ENCODE measurements at regions not wholly inside any gene's neighbourhood (a gene's known extent, or its start where the extent isn't known, plus 50 kb on each side); places are given as distances from the start of the nearest gene placed in this dataset.
"Not testable (repeated sequence)": the region's sequence is repeated elsewhere in the genome, so short reads cannot be mapped to it uniquely, and the experiment has no call there.

DNA sequence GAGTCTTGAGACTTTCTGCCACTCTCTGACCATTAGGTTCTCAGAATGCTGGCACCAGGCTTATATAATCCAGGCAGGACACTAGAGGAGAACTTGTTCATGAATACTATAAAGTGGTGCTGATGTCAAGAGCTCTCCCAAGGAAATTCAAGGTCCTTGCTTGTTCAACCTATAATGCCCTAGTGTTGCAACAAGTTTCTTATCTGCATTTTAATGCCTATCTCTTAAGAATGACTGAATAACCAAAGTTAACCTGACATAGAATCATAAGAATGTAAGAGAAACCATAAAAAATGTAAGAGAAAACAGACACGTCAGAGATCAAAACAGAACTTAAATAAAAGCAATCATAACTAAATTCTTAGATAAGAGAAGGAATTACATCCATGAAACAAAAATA is 640.8 kb upstream of the SGCD start:
- no peak for DNase-seq

- no peak for DNase-seq
Measured at GRCh38 chr5:155689406-155689805, 637.6 kb upstream of the SGCD start.

- DNase-seq: no peak
Measured at GRCh38 chr5:155696362-155696761, 630.6 kb upstream of the SGCD start.

DNA sequence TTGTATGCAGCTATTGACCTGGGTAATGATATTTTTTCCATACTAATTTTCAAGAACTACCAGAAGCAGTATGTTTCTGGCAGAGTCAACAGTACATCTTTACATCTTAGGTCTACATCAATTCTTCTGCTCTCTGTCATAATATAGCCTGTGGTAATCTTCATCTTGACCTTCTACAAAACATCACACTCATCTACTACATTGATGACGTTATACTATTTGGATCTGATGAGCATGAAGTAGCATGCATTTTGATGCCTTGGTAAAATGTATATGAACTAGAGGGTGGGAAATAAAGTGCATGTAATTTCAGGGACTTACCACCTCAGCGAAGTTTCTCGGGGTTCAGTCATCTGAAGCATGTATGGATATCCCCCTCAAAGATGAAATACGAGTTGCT is 629.7 kb upstream of the SGCD start:
- no peak for DNase-seq

DNA sequence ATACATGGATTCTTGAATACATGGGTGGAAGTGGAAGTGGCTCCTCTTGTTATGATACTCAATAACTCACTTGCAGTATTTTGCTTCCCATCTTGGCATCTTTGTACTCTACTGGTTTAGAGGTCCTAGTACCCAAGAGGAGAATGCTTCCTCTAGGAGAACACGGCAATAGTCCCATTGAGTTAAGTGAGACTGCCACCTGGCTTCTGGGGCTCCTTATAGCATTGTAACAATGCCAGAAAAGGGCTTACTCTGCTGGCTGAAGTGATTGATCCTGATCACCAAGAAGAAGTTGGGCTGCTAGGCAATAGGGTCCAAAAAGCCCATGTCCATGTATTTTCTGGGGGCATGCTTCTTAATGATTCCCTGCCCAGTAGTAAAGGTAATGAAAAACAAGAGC is 627.6 kb upstream of the SGCD start:
- DNase-seq: no peak

DNA sequence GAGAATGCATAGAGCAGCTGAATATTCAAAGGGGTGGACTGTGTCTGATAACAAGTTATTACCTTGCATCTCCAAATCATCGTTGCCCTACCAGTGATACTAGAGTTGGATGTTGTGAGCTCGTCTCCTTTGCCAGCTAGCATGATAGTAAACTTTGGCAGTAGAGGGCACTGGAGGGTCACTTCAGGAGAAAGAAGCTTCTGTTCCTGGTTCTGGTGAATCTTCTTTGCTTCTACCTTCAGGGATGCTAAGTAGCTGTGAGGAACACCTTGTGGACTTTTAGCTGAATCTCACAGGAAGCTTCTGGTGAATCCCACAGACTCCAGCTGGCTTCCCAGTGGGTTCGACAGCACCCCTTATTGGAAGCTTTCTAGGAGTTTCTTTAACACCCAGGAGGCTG is 626.6 kb upstream of the SGCD start:
- DNase-seq: no peak

GRCh38 chr5:155711882-155712281 is 615.1 kb upstream of the SGCD start:
- no peak for DNase-seq

DNA sequence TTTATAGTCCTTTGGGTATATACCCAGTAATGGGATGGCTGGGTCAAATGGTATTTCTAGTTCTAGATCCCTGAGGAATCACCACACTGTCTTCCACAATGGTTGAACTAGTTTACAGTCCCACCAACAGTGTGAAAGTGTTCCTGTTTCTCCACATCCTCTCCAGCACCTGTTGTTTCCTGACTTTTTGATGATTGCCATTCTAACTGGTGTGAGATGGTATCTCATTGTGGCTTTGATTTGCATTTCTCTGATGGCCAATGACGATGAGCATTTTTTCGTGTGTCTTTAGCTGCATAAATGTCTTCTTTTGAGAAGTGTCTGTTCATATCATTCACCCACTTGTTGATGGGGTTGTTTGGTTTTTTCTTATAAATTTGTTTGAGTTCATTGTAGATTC is 612.5 kb upstream of the SGCD start:
- not testable (repeated sequence) for DNase-seq

DNA sequence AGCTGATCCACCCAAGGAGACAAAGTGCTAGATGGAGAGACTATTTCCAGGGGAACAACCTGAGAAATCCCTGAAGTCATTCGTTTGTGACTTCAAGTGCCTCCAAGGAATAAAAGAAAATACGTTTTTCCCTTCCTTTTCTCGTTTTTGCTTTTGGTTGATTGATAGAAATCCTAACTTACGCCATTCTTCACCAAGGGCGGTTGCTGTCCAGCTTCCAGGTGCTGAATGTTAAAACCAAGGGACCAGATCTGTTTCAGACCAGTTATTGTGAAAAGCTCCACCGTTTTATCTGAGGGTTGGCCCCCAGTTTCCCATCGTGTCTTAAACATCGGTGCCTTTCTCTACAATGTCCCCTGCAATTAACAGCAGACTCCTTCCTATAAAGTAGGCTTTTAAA is 600.7 kb upstream of the SGCD start:
- no peak for DNase-seq

- peak in 34 of 58 donors; percentile 9 to 84 (median 50) for DNase-seq
Measured at GRCh38 chr5:155727512-155728145, 599.3 kb upstream of the SGCD start.

DNA sequence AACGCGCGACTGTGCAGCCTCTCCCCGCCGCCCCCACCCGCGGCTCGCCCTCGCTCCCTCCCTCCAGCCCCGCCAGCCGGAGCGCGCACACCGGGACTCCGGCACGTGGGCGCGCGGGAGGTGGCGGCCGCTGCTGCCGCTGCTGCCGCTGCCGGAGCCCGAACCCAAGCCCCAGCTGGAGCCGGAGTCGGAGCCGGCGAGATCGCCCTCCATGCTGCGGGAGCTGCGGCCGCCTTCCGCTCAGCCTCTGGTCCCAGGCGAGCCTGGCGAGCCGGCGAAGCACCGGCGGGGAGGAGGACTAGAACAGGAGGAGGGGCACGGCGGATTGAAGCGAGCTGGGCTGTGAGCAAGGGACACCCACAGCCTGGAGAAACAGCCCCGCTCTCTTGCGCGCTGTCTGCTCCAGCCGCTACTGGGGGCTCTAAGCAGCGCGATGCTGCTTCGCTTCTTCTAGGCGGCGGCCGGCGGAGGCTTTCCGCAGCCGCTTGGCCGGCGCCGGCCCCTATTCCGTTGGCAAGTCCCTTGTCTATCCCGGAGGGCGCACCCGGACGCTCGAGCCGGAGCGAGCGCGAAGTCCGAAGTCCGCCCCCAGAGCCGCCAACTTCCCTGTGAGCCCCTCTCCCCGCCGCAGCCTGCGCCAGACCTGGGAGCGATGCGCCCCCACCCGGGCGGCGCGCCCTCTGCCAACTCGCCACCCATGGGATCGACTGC is 598.7 kb upstream of the SGCD start:
- DNase-seq: peak in 57 of 58 donors; percentile 16 to 85 (median 54)

DNA sequence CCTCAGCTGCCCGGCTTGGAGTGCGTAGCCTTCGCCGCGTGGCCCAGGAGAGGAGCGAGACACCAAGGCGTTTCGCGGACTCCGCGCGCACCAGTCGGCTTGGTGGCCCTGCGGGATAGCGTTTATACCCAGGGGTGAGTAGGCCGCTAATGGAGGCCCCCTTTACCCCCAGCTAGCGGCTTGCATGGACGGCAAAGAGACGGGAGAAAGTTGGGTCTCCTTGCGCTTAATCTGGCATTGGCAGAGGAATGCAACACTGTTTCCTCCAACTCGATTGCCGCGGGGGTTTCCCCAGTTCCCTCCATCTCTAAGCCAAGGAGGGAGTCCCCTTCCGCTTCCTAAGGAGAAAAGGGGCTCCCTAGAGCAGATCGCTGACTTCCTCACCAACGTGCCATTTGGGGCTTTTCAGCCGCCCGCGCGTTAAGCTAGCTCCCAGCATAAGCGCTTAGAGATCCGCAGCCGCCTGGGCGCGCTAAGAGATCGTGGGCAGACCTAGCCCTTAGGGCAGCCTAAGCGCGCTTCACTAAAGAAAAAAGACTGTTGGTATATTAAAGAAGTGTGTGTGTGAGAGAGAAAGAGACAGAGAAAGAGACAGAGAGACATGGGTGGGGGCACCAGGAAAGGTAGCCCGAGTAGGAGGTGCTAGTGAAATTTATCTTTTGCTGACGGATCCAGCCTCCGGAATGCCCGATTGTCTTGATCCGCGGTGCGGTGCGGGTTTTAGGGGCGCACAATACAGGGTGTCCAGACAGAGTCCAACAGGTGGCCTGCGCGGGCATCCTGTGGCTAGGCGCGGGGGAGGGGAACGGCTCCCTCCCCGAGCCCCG is 597.9 kb upstream of the SGCD start:
- DNase-seq: peak in 51 of 58 donors; percentile 3 to 81 (median 48)

GRCh38 chr5:155729684-155730059 is 597.3 kb upstream of the SGCD start:
- DNase-seq: peak; percentile 16 to 90 (median 69)

DNA sequence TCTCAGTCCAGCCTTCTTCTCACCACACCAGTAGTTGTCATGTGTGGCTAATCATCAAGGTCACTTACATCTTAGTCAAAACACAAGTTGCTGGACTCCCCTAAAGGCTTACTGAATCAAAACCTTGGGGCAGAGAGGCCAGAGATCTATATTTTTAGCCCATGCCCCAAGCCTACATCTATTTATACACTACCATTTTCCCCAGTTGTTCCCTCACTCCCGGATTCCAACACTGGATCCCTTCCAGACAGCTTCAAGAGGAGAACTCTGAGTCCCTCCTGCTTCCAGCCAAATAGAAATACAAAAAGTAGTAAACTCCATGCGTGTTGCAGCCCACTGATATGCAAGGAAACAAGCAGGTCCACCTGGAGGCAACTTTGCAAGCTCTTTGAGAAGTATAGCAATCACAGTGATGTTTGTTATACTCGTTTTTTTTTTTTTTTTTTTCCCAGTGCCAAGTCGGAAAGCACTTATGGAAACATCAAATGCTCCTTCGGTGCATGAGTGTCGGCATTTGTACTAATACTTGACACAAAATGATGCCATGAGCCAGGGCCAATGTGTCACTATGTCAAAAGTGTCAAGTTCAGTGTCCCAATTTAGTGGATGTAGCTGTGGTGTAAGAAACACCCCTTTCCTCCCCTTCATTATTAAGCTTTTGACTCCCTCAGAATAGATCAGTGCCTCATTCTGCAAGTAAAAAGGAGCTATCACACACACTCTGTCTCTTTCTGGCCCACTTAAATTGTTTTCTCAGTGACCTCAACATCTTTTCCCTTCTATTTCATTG is 594.2 kb upstream of the SGCD start:
- DNase-seq: no peak

GRCh38 chr5:155733935-155734334 is 593.0 kb upstream of the SGCD start:
- DNase-seq: no peak

DNA sequence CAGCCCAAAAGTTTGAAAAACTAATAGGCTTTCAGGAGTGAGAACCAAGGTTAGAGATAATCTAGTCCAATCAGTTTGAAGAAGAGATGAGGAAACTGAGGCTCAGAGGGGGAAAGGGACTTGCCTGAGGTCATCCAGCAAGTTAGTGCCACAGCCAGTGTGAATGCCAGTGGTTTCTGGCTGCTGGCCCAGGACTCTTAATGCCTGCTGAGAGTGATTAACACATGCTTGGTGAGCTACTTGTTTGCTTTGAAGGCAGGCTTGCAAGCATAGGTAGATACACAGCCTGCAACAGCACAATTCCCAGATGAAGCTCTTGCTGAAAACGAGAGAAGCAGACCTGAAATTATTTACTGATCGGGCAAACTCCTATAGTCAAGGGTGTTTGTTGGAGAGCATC is 591.6 kb upstream of the SGCD start:
- DNase-seq: peak in 2 of 58 donors; percentile 3

- DNase-seq: no peak
Measured at GRCh38 chr5:155738616-155739015, 588.3 kb upstream of the SGCD start.

- DNase-seq: no peak
Measured at GRCh38 chr5:155746367-155747038, 580.5 kb upstream of the SGCD start.

- no peak for DNase-seq
Measured at GRCh38 chr5:155750101-155750500, 576.9 kb upstream of the SGCD start.

- DNase-seq: no peak
Measured at GRCh38 chr5:155750571-155750970, 576.4 kb upstream of the SGCD start.

Data from anterior cingulate cortex (tissue), 58 donors.